ENCODE measurements at regions not wholly inside any gene's neighbourhood (a gene's known extent, or its start where the extent isn't known, plus 50 kb on each side); places are given as distances from the start of the nearest gene placed in this dataset.
"Not testable (repeated sequence)": the region's sequence is repeated elsewhere in the genome, so short reads cannot be mapped to it uniquely, and the experiment has no call there.

DNA sequence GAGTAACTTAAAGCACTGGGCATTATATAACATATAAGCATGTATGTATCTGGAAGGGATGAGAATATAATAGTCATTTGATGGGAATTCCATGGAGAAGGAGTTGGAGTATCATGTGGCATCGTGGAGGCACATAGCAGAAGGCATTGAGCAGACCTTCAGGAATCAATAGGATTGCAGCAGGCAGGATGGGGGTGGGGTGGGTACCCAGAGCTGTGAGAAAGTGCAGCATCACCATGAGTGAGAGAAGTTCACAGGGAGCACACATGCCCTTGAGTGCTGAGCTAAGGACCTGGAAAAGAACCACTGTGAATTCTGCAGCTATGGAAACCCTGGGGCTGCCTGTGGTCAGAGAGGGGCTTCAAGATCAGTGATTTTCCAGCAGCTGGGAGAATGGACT, 57.3 kb downstream of the MED10 start:
- DNase-seq (ENCODE audit: low read depth in 2 of 2): no peak

DNA sequence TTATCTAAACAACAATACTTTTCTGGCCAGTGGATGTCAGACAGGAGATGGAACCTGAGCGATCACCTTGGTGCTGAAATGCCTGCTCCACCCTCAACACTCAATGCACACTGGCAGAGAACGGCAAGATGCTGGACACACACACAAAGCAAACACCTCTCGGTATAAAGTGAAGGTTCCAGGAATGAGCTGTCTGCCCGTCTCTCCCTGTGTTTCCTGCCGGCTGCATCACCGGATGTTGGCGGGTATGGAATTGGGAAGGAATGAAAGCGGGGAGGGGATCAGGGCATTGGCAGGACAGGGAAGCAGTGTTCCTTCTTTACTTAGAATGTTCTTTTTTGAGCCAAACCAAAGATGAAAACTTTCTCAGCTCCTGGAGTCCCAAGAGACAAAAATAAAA, 59.2 kb downstream of the MED10 start:
- no peak for DNase-seq (ENCODE audit: low read depth in 2 of 2)

DNA sequence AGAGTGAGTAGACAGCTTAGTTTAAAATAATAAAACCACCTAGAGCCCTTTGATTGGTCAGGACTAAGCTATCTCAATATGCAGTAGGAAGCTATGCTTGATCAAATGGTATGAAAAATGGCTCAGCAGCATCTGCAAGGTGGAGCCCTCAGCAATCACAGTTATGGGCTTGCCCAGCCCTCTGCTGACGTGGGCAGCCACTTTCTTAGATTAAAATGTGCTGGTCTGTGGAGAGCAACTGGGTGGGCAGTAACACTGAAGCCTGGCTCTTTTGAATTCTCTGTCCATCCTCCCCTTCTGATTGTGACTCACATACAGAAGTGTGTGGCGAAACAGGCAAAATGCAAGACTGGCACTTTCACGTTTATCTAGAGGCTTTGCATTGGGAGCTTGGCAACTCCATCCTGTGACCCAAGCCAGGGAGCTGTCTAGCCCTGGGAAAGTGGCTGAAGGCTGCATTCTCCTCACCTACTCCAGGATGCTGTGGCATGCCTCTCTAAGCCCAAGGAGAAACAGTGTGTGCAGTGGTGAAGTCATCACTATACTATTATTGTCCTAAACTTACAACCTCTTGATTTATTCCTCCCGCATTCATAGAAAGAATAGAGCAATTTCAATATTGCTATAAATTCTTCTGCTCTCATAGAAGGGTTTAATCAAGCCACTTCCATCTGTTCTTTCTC, 61.1 kb downstream of the MED10 start:
- no peak for DNase-seq (ENCODE audit: low read depth in 2 of 2)

GRCh38 chr5:6315580-6315979, 62.8 kb downstream of the MED10 start:
- DNase-seq (ENCODE audit: low read depth in 2 of 2): no peak

- DNase-seq (ENCODE audit: low read depth in 2 of 2): no peak
Measured at GRCh38 chr5:6311568-6312501, 66.5 kb downstream of the MED10 start.

DNA sequence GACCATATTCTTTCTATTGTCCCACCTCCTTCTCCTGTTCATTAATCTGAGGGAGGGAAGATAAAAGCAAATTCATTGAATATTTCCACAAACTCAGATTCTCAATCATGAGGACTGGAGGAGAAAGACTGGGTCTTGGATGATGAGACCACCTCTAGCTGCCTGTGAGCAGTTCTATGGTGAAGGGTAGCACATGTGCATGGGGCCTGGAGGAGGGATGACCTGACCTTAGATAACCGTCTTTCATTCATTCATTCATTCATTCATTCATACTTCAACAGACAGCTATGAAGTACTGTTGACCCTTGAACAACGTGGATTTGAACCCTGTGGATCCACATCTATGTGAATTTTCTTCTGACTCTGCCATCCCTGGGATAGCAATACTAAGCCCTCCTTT, 68.4 kb downstream of the MED10 start:
- DNase-seq (ENCODE audit: low read depth in 2 of 2): no peak

DNA sequence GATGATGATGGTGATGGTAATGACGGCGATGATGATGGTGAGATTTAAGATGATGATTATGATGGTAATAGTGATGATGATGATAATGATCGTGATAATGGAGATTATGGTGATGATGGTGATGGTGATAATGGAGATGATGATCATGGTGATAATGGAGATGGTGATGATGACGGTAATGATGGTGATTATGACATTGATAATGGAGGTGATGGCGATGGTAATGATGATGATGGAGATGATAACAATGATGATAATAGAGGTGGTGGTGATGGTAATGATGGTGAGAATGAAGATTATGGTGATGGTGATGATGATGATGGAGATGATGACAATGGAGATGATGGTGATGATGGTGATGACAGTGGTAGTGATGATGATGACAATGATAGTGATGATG, 69.7 kb downstream of the MED10 start:
- no peak for DNase-seq (ENCODE audit: low read depth in 2 of 2)

GRCh38 chr5:6307304-6307703, 71.0 kb downstream of the MED10 start:
- DNase-seq (ENCODE audit: low read depth in 2 of 2): no peak

DNA sequence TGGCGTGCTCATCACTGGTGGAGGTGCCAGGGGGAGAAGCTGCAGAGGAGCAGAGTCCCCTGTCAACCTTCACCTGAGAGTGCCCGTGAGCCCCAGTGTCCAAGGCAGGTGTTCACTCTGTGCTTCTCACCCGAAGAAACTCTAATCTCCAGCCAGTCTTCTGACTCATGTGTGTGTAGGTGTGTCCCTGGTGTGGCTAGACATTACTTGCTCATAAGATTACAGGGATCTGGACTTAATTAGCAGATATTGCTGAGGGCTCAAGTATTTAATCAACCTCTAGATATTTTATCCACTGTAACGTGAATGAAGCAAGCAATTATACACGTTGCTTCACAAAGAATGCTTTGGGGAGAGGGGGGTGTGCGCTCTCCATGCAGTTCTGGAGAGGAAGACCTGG, 72.5 kb downstream of the MED10 start:
- no peak for DNase-seq (ENCODE audit: low read depth in 2 of 2)

- no peak for DNase-seq (ENCODE audit: low read depth in 2 of 2)
Measured at GRCh38 chr5:6302684-6303083, 75.7 kb downstream of the MED10 start.

DNA sequence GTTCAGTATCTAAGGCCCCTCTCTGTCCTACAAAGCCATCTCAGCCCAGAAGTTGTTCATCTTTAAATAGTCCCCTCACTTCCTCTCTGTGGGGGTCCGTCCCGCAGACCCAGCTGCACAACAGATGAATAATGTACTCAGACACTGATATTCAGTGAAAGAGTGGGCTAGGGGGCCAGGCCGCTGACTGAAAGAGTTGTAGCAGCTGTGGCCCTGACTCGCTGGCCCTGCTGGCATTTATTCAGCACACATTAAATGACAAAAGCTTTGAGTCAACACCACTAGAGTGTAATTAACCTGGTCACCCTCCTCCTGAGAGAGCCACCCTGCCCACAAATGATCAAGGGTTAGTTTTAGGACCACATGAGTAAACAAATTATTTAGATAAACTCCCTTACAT, 76.3 kb downstream of the MED10 start:
- no peak for DNase-seq (ENCODE audit: low read depth in 2 of 2)

GRCh38 chr5:6296524-6296923, 81.8 kb downstream of the MED10 start:
- no peak for DNase-seq (ENCODE audit: low read depth in 2 of 2)

GRCh38 chr5:6291961-6292360, 86.4 kb downstream of the MED10 start:
- DNase-seq (ENCODE audit: low read depth in 2 of 2): no peak

- no peak for DNase-seq (ENCODE audit: low read depth in 2 of 2)
Measured at GRCh38 chr5:6289239-6289638, 89.1 kb downstream of the MED10 start.

- DNase-seq (ENCODE audit: low read depth in 2 of 2): no peak
Measured at GRCh38 chr5:6287176-6287575, 91.2 kb downstream of the MED10 start.

DNA sequence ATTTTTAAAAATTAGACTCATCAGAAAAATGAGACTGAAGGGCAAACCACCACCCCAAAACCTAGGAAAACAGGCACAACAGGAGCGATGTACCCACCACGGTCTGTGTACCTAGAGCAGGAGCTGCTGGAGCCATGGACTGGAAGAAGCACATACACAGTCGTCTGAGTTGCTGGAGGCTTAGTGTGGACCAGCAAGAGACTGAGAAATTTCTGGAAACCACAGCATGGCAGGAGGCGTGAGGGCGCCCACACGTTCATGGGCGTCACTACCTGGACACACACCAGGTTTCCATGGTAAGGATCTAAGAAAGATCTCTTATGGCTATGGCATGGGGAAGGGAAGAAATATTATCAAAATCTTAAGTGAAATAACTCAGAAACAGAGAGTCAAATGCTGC, 91.9 kb downstream of the MED10 start:
- DNase-seq (ENCODE audit: low read depth in 2 of 2): no peak

DNA sequence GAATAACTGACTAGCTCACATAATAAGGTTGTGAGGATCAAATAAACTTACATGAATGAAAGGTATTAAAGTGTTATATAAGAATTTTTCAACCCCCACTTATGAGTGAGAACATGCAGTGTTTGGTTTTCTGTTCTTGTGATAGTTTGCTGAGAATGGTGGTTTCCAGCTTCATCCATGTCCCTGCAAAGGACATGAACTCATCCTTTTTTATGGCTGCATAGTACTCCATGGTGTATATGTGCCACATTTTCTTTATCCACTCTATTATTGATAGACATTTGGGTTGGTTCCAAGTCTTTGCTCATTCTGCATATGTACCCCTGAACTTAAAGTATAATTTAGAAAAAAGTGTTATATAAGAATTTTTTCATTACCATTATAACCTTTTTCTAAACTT, 93.9 kb downstream of the MED10 start:
- DNase-seq (ENCODE audit: low read depth in 2 of 2): not testable (repeated sequence)

GRCh38 chr5:6282352-6282751, 96.0 kb downstream of the MED10 start:
- no peak for DNase-seq (ENCODE audit: low read depth in 2 of 2)

DNA sequence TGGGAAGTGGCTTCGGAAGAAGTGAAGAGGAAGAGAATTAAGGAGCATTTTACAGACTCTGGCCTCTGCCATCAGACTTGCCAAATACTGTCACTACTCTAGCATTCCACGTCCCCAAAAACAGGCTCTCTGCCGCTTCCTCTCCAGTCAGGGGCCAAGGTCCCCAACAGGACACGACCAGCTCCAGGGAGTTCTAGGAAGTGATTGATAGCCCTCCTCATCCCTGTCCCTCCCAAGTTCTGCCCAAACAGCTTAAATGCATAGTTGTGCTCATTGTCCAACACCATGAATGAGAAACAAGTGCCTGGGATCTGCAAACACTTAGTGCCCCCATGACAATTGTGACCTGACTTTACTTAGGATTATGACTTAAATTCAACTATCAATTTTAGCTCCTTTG, 96.5 kb downstream of the MED10 start:
- no peak for DNase-seq (ENCODE audit: low read depth in 2 of 2)

DNA sequence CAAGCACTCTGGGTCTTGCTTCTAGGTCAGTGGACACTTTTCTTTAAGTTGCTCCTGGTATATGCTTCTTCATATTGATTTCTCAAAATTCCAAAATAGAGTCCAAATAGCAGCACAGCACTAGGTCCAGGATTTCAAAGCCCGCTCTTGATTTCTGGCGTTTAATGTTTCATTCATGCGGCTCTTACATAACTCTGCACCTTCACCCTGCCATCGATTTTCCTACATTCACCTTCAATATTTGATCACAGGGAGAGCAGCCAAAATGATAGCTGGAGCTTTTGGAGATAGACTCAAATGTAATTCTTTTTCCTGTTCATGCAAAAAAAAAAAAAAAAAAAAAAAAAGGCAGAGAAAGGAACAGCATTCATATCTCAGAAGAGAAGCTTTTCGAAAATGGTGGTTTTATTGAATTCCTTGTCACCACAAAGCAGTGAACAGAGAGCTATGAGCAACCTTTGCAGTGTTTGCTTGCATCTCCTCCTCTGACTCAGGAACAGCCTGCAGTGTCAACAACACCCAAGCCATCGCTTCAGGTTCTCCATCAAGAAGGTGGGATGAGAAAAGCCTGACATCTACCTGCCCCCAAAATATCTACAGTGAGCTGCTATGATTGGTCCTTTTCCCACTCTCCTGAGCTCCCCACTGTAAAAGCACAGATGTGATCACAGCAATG, 97.8 kb downstream of the MED10 start:
- no peak for DNase-seq (ENCODE audit: low read depth in 2 of 2)

GRCh38 chr5:6279607-6280006, 98.7 kb downstream of the MED10 start:
- no peak for DNase-seq (ENCODE audit: low read depth in 2 of 2)

DNA sequence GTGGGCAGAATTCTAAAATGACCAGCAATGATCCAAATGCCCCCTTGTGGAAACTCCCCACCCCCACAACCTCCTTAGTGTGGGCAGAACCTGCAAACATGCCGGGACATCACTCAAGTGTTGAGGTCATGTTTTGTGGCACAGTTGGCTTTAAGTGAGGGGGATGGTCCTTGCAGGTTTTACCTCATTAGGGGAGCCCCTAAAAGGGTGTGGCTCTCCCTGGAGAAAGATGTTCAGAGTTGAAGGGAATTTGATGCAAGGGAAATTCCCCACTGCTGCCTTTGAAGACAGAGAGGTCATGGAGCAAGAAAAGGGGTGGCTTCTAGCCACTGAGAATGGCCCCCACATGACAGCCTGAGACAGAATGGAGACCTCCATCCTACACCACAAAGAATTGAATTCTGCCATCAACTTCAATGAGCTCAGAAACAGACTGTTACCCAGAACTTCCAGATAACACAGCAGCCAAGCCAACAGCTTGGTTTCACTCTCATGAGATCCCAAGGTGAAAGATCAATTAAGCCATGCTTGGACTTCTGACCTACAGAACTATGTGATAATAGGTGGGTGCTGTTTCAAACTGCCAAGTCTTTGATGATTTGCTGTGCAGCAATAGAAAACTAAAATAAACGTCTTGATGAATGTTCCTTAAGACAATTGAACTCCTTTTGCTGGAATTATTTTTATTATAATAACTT, 103.4 kb downstream of the MED10 start:
- DNase-seq (ENCODE audit: low read depth in 2 of 2): no peak

Data from stimulated activated CD8-positive, alpha-beta memory T cell treated with anti-CD3 and anti-CD28 coated beads, Interleukin-2, amount 100 ng/mL, for 48 hours (primary cell).